H1 (cell line): ENCODE measurements at regions not wholly inside any gene's neighbourhood (a gene's known extent, or its start where the extent isn't known, plus 50 kb on each side); places are given as distances from the start of the nearest gene placed in this dataset.

Experiments
- CTCF ChIA-PET: fragments of 300-600 bp; sonication (Branson Sonifier 250); formaldehyde crosslinking; loops from one replicate; lab custom pipeline; 2021; ENCODE audit not compliant: partially characterized antibody; lab: Charles Lee
- POLR2A ChIA-PET: fragments of 300-600 bp; sonication (Branson Sonifier 250); formaldehyde crosslinking; loops from one replicate; lab custom pipeline; 2021; ENCODE audit warnings: inconsistent platforms; ENCODE audit not compliant: partially characterized antibody; lab: Charles Lee
- DNase-seq, 2 experiments: peaks; one replicate each; pipeline versions ENCODE4 v3.0.0 to v3.0.0-alpha.2; 2010 to 2022; ENCODE audit warnings: low spot score in 2 of 2, low read depth in 1 of 2, mixed read lengths in 1 of 2
- FAIRE-seq: peaks from 2 replicates; lab custom pipeline; 2011; peaks lifted over from hg19 to GRCh38; lab: Jason Lieb, UNC
- H2AFZ ChIP-seq: 2 replicates; pipeline ENCODE4 v1.8.1; 2012; ENCODE audit warnings: low read length, inconsistent platforms
- H2AK5ac ChIP-seq: 2 replicates; pipeline ENCODE4 v1.6.1; 2013; ENCODE audit warnings: low read depth, low read length
- H2BK120ac ChIP-seq: replicated peaks from 2 replicates; pipeline ENCODE3; 2013; ENCODE audit warnings: low read depth, low read length, inconsistent platforms
- H2BK12ac ChIP-seq: 2 replicates; pipeline ENCODE4 v1.6.1; 2013; ENCODE audit warnings: low read depth, low read length
- H2BK15ac ChIP-seq: 2 replicates; pipeline ENCODE4 v1.6.1; 2013; ENCODE audit warnings: low read length
- H2BK20ac ChIP-seq: 2 replicates; pipeline ENCODE4 v1.6.1; 2013; ENCODE audit warnings: low read length
- H2BK5ac ChIP-seq: 2 replicates; pipeline ENCODE4 v1.6.1; 2013; ENCODE audit warnings: low read depth, low read length
- H3K14ac ChIP-seq: 2 replicates; pipeline ENCODE4 v1.6.1; 2013; ENCODE audit warnings: inconsistent platforms; ENCODE audit not compliant: insufficient read length
- H3K18ac ChIP-seq: 2 replicates; pipeline ENCODE4 v1.6.1; 2013; ENCODE audit warnings: low read length; ENCODE audit errors: extremely low read depth
- H3K23ac ChIP-seq: 2 replicates; pipeline ENCODE4 v1.6.1; 2013; ENCODE audit warnings: inconsistent platforms; ENCODE audit not compliant: insufficient read length
- H3K23me2 ChIP-seq: 2 replicates; pipeline ENCODE4 v1.6.1; 2013; ENCODE audit warnings: low read depth, low read length
- H3K27ac ChIP-seq: 2 replicates; pipeline ENCODE4 v1.6.1; 2011; ENCODE audit warnings: low read depth, low read length, inconsistent platforms
- H3K27me3 ChIP-seq, 4 experiments: replicated peaks in 1 of 4; 1 replicate in 1 of 4; 2 replicates in 3 of 4; pipeline versions ENCODE4 v1.6.1 to v1.8.1; 2011 to 2013; ENCODE audit warnings: low read length in 3 of 4, mild to moderate bottlenecking in 3 of 4, inconsistent platforms in 2 of 4, mixed read lengths in 2 of 4, moderate library complexity in 1 of 4; ENCODE audit not compliant: control insufficient read depth in 3 of 4, insufficient read depth in 3 of 4; ENCODE audit errors: extremely low read depth in 1 of 4
- H3K36me3 ChIP-seq, 4 experiments: 2 replicates each; pipeline versions ENCODE4 v1.6.1 to v1.8.1; 2011 to 2013; ENCODE audit warnings: mild to moderate bottlenecking in 4 of 4, low read length in 3 of 4, moderate library complexity in 2 of 4, control low read depth in 1 of 4, inconsistent platforms in 1 of 4; ENCODE audit not compliant: insufficient read depth in 4 of 4, control insufficient read depth in 2 of 4
- H3K4ac ChIP-seq: replicated peaks from 2 replicates; pipeline ENCODE3; 2013; ENCODE audit warnings: low read length, low read depth, mixed read lengths, inconsistent platforms; ENCODE audit not compliant: insufficient read length
- H3K4me1 ChIP-seq, 4 experiments: replicated peaks in 1 of 4; 1 replicate in 1 of 4; 2 replicates in 3 of 4; pipeline versions ENCODE4 v1.6.1 to v1.8.1; 2011 to 2013; ENCODE audit warnings: low read length in 3 of 4, inconsistent platforms in 2 of 4, mixed read lengths in 1 of 4; ENCODE audit not compliant: insufficient read depth in 4 of 4, control insufficient read depth in 3 of 4
- H3K4me2 ChIP-seq, 2 experiments: 2 replicates each; pipeline versions ENCODE4 v1.6.1 to v1.8.1; 2011 to 2013; ENCODE audit warnings: low read depth in 2 of 2, low read length in 2 of 2, control low read depth in 1 of 2, inconsistent platforms in 1 of 2, mild to moderate bottlenecking in 1 of 2; ENCODE audit not compliant: insufficient read depth in 1 of 2
- H3K4me3 ChIP-seq, 4 experiments: fragments of 200-600, 300-600 bp in 1 of 4; sonication (generic), shearing (Covaris generic), sonication (Bioruptor Twin) in 1 of 4; 2 replicates each; pipeline versions ENCODE4 v1.5.1 to v1.8.1; 2011 to 2016; ENCODE audit warnings: low read length in 4 of 4, low read depth in 3 of 4, control low read depth in 2 of 4, inconsistent platforms in 2 of 4, mild to moderate bottlenecking in 2 of 4, mixed read lengths in 1 of 4, moderate library complexity in 1 of 4; ENCODE audit not compliant: insufficient read depth in 2 of 4; ENCODE audit errors: extremely low read depth in 1 of 4
- H3K56ac ChIP-seq: replicated peaks from 2 replicates; pipeline ENCODE3; 2013; ENCODE audit warnings: low read depth, mild to moderate bottlenecking, mixed read lengths, low read length, inconsistent platforms; ENCODE audit not compliant: insufficient read length
- H3K79me1 ChIP-seq: 2 replicates; pipeline ENCODE4 v1.6.1; 2013; ENCODE audit warnings: low read depth, low read length, control low read depth
- H3K79me2 ChIP-seq, 2 experiments: 2 replicates each; pipeline versions ENCODE4 v1.6.1 to v1.8.1; 2012 to 2013; ENCODE audit warnings: low read length in 2 of 2, mild to moderate bottlenecking in 2 of 2, inconsistent platforms in 1 of 2; ENCODE audit not compliant: insufficient read depth in 2 of 2, control insufficient read depth in 1 of 2
- H3K9ac ChIP-seq, 4 experiments: replicated peaks in 1 of 4; 1 replicate in 1 of 4; 2 replicates in 3 of 4; pipeline versions ENCODE4 v1.6.1 to v1.8.1; 2011 to 2013; ENCODE audit warnings: low read depth in 3 of 4, low read length in 3 of 4, control low read depth in 2 of 4, mild to moderate bottlenecking in 2 of 4, moderate library complexity in 2 of 4, inconsistent platforms in 1 of 4; ENCODE audit errors: extremely low read depth in 1 of 4
- H3K9me3 ChIP-seq, 2 experiments: 2 replicates each; pipeline versions ENCODE4 v1.6.1 to v1.8.1; 2012 to 2013; ENCODE audit warnings: mild to moderate bottlenecking in 2 of 2, moderate library complexity in 2 of 2, control low read depth in 1 of 2, inconsistent platforms in 1 of 2, low read depth in 1 of 2, low read length in 1 of 2, mixed read lengths in 1 of 2; ENCODE audit not compliant: insufficient read depth in 2 of 2
- H4K20me1 ChIP-seq, 2 experiments: replicated peaks in 1 of 2; 2 replicates each; pipeline versions ENCODE3 to v1.8.1; 2011 to 2013; ENCODE audit warnings: inconsistent platforms in 2 of 2, low read length in 2 of 2, mild to moderate bottlenecking in 1 of 2; ENCODE audit not compliant: insufficient read depth in 2 of 2, control insufficient read depth in 1 of 2
- H4K5ac ChIP-seq: 2 replicates; pipeline ENCODE4 v1.6.1; 2013; ENCODE audit warnings: low read length, low read depth, mixed read lengths, inconsistent platforms; ENCODE audit not compliant: insufficient read length
- H4K8ac ChIP-seq: 2 replicates; pipeline ENCODE4 v1.8.0; 2013; ENCODE audit warnings: mild to moderate bottlenecking, moderate library complexity, low read length, inconsistent platforms; ENCODE audit not compliant: insufficient read depth; ENCODE audit errors: extremely low read depth
- H4K91ac ChIP-seq: replicated peaks from 2 replicates; pipeline ENCODE3; 2013; ENCODE audit warnings: low read length, mixed read lengths, inconsistent platforms; ENCODE audit not compliant: insufficient read length
- CBX5 ChIP-seq: fragments of 300-800, 300-1000 bp; sonication (generic); IDR thresholded peaks from 2 replicates; pipeline ENCODE4 v1.7.1; 2016; ENCODE audit warnings: antibody characterized with exemption, low read length, low read depth
- CTCF ChIP-seq, 3 experiments: IDR thresholded peaks; 1 replicate in 2 of 3; 2 replicates in 1 of 3; pipeline versions ENCODE4 v1.5.1 to v1.6.1; 2011; ENCODE audit warnings: low read length in 3 of 3, mild to moderate bottlenecking in 3 of 3, inconsistent platforms in 2 of 3, low read depth in 1 of 3, moderate library complexity in 1 of 3; ENCODE audit not compliant: insufficient read depth in 1 of 3; ENCODE audit errors: control extremely low read depth in 1 of 3
- SAP30 ChIP-seq: fragments of 300-600 bp; sonication (generic); IDR thresholded peaks from 2 replicates; pipeline ENCODE4 v1.7.1; 2012; ENCODE audit warnings: low read length, moderate library complexity, mild to moderate bottlenecking, inconsistent platforms; ENCODE audit not compliant: insufficient read depth, insufficient replicate concordance
- SUZ12 ChIP-seq: fragments of 200-600 bp; sonication (generic); IDR thresholded peaks from 2 replicates; pipeline ENCODE4 v1.6.1; 2012; ENCODE audit warnings: mild to moderate bottlenecking, inconsistent platforms, low read length, moderate library complexity, mixed read lengths
- TBP ChIP-seq: IDR thresholded peaks from 2 replicates; pipeline ENCODE4 v1.6.1; 2011; ENCODE audit warnings: low read depth, low read length, improper control_type of control experiment
- USF2 ChIP-seq: IDR thresholded peaks from 2 replicates; pipeline ENCODE4 v1.6.1; 2011; ENCODE audit warnings: low read length, improper control_type of control experiment
- WGBS, 2 experiments: shearing (Covaris generic) in 1 of 2; methylation state at CpG; one replicate each; pipeline versions ENCODE4 v1.1.6 to v1.1.7; 2013 to 2015; ENCODE audit warnings: low lambda C conversion rate in 2 of 2, mixed read lengths in 2 of 2, inconsistent platforms in 1 of 2, low coverage in 1 of 2, missing lambda C conversion rate in 1 of 2; ENCODE audit not compliant: insufficient replicate concordance in 2 of 2, insufficient coverage in 1 of 2, insufficient read length in 1 of 2; ENCODE audit errors: extremely low coverage in 1 of 2, missing lambda C conversion rate in 1 of 2; 5-methylcytosine and 5-hydroxymethylcytosine counted together

GRCh38 chr2:88866756-88867155 lies 175.3 kb downstream of the RPIA start:
- no peak for TF ChIP-seq TBP
- no peak for TF ChIP-seq SAP30
- TF ChIP-seq CTCF (IDR thresholded peaks at IDR 0.05; ENCODE audit: control extremely low read depth in 1 of 3, insufficient read depth in 1 of 3, low read depth in 1 of 3, low read length in 3 of 3), result no peak
- no peak for TF ChIP-seq CBX5
- TF ChIP-seq USF2, result no peak
- no peak for TF ChIP-seq SUZ12
- no peaks in the 10 kb centered on the region for H3K36me3 ChIP-seq
- no peak overlapping the region for H3K4ac ChIP-seq
- H3K27me3 ChIP-seq, result no peaks in the 10 kb centered on the region
- no peak overlapping the region for H3K9ac ChIP-seq
- 83% methylated on average over 11 of the region's 11 CpGs; no CpG with 5 or more reads in 1 of the 2 experiments for WGBS, 2 experiments
- no peak overlapping the region for H2BK5ac ChIP-seq
- no peaks in the 10 kb centered on the region for H3K79me1 ChIP-seq
- H2AFZ ChIP-seq, result no peak overlapping the region; the same call in 1 of the 2 replicates
- DNase-seq (no peak), FAIRE-seq (no peak)
- no peak overlapping the region for H3K4me3 ChIP-seq
- H2BK20ac ChIP-seq, result no peak overlapping the region
- H2BK15ac ChIP-seq, result no peak overlapping the region
- no peak overlapping the region for H4K5ac ChIP-seq
- ChIA-PET POLR2A (no interaction called here), CTCF (interaction anchor here (1.0 kb wide), 1 partner anchor 8 kb away, joined by 3 read pairs; no protein-coding TSS in a partner anchor)
- H3K9me3 ChIP-seq, result no peaks in the 10 kb centered on the region
- no peak overlapping the region for H2BK120ac ChIP-seq
- no peak overlapping the region for H3K14ac ChIP-seq
- H4K20me1 ChIP-seq, result no peaks in the 10 kb centered on the region
- no peaks in the 10 kb centered on the region for H3K23me2 ChIP-seq
- no peak overlapping the region for H3K23ac ChIP-seq
- H4K8ac ChIP-seq, result no peak overlapping the region
- H3K4me2 ChIP-seq, result no peak overlapping the region
- H2AK5ac ChIP-seq, result no peak overlapping the region
- H3K27ac ChIP-seq, result no peak overlapping the region
- no peak overlapping the region for H3K56ac ChIP-seq
- no peaks in the 10 kb centered on the region for H3K79me2 ChIP-seq
- H2BK12ac ChIP-seq, result no peak overlapping the region
- no peak overlapping the region for H3K18ac ChIP-seq
- H4K91ac ChIP-seq, result no peak overlapping the region
- H3K4me1 ChIP-seq, result peaks cover 0 to 6% (median 2%) of the 10 kb centered on the region in 4 experiments; a peak in 2 of 7 replicates
